HuH-7.5 (cell line): ENCODE measurements at regions not wholly inside any gene's neighbourhood (a gene's known extent, or its start where the extent isn't known, plus 50 kb on each side); places are given as distances from the start of the nearest gene placed in this dataset.
"Not testable (repeated sequence)": the region's sequence is repeated elsewhere in the genome, so short reads cannot be mapped to it uniquely, and the experiment has no call there.

Experiments
- DNase-seq: peaks from one replicate; pipeline ENCODE4 v3.0.0; 2011; ENCODE audit warnings: low spot score

DNA sequence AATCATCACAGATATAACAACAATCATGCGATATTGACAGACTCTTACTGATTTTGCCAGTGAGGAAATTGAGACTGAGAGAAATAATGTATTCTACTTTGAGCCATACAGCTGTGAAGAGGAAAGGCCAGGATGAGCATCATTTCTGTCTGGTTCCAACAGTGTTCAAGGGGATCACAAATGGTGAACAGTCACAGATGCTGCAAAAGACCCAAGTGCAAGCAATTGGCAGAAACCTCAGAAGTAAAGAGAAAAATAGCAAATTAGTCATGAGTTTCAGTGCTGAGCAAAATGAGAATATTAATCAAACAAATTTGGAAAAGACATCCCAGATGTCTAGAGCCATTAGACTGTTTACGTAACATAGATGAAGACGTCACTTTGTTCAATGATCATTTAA is 114.1 kb downstream of the RAB38 start:
- DNase-seq = no peak

DNA sequence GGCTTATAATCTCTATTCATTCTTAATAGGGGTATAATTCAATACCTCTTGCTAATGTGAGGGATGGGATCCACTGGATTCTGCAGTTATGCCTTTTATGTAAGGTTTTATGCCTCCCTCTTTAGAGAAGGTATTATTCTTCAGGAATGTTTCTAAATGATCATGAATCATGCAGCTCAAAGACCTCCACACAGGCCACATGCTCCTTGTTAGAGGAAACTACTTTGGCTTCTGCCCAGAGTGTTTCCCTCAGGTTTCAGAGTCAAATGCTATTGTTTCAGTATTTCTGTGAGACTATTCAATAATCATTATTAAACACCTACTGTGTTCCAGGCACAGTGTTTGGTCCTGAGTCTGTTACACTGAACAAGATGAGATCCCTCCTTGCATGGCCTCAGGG is 115.9 kb downstream of the RAB38 start:
- DNase-seq = no peak

DNA sequence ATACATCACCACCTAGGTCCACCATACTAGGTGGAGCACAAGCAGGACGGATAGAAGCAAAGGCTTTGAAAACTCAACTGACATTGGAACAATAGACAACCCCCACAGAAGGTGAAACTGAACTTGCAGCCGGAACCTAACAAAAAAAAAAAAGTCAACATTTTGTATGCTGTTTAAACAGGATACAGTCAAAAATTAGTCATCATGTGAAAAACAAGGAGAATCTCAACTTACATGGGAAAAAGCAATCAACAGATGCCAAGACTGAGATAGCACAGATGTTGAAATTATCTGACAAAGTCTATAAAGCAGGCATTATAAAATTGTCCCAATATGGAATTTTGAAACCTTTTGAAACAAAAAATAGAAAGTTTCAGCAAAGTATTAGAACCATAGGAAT is 123.8 kb downstream of the RAB38 start:
- no peak for DNase-seq

DNA sequence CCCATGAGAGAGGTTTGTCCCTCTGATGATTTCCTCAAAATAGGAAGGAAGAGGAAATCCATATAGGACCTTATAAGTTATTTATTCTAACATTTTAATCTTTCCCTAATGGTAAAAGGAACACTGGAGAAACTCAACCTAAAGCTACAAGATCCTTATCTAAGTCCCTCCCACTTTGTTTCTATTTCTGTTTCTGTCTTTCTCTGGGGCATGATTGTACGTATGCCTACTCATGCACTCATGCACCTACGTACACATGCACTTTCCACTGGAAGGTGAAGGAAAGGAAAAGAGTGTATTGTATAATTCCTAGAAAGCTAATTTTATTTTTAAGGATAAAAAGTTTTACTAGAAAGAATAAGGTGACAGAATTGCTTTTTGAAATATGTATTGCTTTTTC is 125.0 kb downstream of the RAB38 start:
- no peak for DNase-seq

DNA sequence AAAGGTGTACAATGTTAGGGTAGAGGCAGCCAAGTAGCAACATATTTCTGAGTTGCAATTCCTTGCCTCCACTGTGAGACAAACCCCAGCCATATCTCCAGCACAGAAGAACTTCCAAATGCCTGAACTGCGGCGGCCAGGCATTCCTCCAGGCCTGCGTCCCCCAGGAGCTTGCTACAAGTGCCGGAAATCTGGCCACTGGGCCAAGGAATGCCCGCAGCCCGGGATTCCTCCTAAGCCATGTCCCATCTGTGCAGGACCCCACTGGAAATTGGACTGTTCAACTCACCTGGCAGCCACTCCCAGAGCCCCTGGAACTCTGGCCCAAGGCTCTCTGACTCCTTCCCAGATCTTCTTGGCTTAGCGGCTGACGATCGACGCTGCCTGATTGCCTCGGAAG is 130.0 kb downstream of the RAB38 start:
- not testable (repeated sequence) for DNase-seq

DNA sequence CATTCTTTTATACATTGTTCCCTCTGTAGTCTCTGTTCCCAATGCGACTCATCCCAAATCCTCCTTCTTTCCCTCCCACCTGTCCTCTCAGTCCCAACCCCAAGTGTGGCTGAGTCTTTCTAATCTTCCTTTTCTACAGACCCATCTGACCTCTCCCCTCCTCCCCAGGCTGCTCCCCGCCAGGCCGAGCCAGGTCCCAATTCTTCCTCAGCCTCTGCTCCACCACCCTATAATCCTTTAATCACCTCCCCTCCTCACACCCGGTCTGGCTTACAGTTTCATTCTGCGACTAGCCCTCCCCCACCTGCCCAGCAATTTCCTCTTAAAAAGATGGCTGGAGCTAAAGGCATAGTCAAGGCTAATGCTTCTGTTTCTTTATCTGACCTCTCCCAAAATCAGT is 130.6 kb downstream of the RAB38 start:
- DNase-seq = not testable (repeated sequence)

DNA sequence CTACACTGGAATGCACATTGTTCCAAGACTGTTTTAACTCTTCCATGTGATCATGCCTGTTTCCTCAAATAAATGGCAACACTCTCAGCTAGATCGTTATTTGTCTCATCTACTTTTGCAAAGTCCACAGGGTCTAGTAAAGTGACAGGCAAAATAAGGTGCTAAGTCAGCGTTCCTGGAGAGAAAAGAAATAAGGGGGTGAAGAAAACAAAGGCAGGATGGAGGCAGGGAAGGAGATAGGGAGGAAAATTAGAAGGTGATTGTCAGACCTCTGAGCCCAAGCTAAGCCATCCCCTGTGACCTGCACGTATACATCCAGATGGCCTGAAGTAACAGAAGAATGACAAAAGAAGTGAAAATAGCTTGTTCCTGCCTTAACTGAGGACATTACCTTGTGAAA is 132.1 kb downstream of the RAB38 start:
- DNase-seq = no peak

DNA sequence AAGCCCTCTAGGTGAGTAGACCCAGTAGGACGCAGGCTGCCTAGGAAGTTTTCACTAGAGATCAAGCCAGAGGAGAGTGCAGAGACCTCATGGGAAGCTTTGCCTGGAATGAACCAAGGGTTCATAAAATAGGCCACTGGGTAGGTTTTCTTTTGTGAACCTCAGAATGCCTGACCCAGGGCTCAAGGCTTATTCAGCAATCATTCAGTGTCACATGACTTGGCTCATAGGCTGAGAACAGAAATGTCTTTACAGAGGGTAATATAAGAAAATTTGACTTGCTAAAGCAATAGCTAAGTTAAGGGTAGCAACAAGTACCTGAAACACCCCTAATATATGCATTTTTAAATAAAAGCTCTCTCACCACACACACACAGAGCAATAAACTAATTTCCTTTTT is 132.6 kb downstream of the RAB38 start:
- no peak for DNase-seq

DNA sequence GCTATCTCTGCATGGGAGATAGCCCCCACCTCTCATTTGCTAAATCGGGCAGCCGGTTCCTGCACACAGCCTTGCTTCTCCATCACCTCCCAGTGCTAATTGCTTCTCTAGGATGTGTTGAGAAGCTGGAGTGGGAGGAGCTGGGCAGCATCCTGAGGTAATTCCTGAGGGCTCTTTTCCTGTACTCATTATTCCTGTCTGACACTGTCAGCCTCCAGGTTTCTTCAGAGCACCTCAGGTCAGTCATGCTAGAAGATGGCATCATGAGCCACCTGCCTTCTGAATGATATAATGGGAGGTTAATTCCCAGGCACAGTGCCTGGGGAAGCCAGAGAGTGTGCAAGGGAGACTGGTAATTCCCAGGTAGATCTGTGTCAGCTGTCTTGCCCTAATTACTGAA is 133.0 kb downstream of the RAB38 start:
- no peak for DNase-seq

DNA sequence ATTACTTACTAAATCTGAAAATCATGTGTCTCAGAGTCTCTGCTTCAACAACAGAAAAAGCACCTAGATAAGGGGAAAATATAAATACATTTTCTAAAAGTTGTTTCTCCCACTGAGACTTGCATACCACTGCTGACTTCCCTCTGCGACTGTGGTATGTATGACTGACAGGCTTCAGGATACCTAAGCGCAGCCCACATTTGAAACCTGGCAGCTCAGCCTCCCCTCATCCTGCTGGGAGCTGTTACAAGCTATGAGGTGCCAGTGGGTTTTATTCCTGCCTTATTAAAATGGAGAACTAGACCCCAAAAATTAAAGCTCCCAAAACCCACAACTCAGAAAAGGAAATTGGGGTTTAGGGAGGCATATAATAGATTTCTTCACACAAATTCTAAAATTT is 133.6 kb downstream of the RAB38 start:
- DNase-seq = no peak

DNA sequence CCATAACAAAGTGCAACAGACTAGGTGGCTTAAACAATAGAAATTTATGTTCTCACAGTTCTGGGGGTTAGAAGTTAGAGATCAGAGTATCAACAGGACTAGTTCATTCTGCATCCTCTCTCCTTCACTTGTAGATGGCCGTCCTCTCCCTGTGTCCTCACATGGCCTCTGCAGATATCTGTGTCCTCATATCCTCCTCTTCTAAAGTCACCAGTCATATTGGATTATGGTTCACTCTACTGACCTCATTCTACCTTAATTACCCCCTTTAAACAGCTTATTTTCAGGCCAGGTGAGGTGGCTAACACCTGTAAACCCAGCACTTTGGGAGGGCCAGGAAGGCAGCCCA is 135.1 kb downstream of the RAB38 start:
- no peak for DNase-seq

DNA sequence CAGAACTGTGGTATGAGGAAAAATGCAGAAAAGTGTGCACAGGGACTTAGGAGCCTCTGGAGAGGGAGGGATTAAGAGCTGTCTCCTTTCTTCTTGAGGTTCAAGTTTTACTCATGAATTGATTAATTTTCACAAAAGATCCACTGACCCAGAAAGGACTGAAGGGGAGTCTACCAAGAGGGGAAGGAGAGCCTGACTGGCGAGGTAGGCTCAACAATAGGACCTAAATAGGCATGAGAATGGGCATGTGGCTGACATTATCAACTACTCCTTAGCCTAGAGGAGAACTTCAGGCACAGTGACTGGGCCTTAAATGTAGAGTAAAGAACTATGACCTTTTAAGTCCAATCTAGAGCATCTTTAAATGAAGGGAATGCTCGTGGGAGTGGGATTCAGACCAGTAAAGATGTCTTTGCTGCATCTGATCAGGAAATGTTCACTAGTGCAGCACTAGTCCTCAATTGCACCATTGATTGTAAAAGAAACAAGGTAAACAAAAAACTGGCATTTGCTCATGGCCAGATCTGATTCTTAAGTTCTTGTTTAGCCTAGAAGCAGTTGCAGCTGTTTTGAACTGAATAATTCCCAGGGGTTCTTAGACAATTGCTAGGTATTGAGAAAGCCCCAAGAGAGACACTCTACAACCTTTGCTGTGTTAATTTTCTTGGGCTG is 135.6 kb downstream of the RAB38 start:
- no peak for DNase-seq

DNA sequence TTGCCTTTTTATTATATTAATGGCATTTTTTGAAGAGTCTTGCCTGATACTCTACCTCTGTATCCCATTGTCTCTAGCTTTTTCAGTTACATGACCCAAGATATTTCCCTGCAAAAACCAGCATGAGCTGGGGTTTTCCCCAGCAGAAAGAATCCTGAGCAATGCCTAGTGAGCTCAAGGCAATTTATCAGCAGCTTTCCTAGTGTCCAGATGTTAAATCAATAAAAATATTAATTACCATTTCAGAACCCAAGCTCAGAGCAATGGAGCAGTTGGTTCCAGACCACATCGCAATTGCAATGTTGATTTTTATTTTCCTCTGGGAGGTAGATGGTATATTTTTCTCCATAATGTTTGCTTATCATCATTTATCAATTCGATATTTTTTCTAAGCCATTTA is 137.2 kb downstream of the RAB38 start:
- no peak for DNase-seq

DNA sequence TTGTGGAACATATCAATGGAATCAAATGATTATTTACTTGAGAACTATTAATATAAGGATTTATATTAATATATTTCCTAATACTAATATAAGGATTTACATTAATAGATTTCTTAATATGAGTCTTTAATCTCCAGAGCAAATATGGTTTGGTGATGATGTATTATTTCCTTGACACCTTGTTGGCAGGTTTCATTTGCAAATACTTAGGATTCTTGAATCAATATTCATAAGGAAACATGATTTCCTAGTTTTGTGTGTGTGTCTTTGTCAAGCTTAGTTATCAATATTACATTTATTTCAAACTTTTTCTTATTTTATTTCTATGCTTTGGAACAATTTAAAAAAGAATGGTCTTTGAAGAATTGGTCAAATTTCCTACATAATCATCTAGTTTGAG is 138.5 kb downstream of the RAB38 start:
- no peak for DNase-seq

DNA sequence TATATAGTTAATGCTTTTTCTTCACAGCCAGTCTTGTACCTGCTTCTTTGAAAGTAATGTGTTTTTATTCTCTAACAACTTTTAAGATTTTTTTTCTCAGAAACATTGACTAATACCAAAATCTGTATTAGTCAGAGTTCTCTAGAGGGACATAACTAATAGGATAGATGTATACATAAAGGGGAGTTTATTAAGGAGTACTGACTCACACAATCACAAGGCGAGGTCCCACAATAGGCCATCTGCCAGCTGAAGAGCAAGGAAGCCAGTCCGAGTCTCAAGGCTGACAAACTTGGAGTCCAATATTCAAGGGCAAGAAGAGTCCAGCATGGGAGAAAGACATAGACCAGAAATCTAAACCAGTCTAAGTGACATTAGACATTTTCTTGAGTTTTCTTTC is 140.0 kb downstream of the RAB38 start:
- DNase-seq = no peak

DNA sequence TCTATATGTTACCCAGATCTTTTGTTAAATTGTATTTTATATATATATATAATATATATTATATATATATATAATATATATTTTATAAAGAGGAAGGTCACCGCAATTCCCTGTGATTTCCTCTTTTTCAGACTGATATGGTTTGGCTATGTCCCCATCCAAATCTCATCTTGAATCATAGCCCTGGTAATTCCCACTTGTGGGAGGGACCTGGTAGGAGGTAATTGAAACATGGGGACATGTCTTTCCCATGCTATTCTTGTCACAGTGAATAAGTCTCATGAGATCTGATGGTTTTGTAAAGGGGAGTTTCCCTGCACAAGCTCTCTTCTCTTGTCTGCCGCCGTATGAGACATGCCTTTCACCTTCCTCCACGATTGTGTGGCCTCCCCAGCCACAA is 157.6 kb downstream of the RAB38 start:
- no peak for DNase-seq

DNA sequence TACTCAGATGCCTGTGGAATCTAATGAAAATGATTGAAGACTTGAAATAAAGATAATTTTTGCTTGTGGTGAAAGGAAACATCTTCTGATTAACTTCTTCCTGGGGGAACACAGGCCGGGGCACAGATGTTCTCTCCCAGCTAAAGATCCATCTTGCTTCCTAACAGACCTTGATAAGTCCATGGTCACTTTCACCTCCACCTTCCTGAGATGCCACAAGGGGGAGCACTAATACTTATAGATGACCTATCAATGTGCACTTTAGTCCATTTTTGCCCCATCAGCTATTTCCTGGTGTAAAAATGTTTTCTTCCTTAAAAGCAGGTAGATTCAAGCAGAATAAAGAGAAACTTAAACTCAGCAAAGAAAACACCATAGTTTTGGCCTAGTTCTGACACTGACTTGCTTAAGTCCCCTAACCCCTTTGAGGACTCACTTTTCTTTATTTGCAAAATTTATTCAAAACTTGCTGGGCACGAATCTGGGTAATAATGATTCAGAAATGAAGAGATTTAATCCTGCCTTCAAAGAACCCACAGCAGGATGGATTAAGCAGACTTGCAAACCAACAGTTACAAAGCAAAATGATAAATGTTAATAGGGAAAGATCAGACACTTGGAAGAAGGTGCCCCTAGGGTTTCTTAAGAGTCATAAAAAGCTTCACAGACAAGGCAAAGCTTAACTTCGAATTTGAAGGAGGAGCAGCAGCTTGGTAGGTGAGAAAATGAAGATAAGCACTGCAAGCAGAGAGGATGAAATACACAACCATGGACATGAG is 158.7 kb downstream of the RAB38 start:
- DNase-seq = peak; percentile 12

DNA sequence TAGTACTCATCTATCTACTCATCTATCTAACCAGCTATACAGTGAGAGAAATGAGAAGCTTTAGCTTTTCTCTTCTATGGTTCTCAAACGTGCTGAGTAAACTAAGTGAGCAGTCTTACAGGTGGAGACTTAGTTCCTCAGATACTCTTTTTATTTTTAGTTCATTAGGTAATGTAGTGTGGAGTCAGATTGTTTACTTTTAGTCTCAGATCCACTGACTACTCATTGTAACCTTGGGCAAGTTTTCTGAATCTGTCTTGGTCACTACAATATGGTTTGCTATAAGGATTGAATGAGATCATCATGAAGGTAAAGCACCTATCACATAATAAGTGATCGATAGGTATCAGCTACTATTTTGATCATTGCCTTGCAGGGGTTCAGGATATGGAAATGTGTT is 160.1 kb downstream of the RAB38 start:
- no peak for DNase-seq

DNA sequence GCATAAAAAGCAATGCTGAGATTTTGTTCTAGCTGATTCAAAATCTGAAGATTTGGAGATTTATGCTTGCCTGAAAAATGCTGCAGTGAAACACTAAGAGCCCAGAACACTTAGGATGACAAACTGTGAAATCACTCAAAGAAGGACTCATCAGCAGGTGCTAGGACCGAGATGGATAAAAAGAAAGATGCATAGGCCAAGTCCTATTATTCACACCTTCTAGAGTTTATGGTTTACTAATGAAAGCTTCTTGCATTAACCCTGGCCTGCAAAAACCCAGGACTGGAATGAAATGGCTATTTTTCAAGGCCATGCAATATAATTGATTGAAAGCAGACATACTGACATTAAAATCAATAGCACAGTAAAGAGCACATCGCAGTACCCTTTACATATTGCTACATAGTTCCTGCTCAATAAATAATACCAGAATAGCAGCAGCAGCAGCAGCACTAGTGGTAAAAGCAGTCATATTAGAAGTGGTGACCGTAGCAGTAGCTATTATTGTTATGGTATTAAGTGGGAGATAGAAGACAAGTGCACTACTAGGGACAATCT is 161.7 kb downstream of the RAB38 start:
- DNase-seq = no peak

DNA sequence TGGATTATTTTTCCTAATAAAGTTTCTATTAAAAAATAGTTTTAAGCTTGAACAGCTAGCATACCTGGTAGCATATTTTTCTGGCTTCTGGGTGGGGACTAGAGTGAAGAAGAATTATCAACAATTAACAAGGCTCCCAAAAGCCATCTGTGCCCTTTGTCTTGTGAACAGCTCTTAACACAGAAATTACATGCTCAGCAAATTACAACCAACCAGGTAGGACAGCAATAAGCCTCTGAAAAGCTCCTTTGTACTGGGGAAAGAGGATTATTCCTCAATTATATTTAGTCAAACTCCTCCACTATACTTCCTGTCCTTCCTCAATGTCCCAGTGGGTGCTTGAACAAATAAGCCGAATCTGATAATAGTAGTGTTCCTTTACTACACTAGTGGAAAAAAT is 162.8 kb downstream of the RAB38 start:
- no peak for DNase-seq

DNA sequence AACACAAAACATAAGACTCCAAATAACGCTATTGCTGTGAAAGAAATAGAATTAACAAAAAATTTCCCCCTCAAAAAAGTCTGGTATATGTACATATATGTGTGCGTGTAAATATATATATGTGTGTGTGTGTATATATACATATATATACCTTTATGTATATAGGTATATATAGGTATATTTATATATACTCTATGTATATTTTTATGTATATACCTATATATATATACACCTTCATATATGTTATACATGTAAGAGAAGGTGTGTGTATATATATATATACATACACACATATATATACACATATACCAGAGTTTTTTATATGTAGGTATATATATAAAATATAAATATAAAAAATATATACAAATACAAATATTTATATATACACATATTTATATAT is 199.2 kb downstream of the RAB38 start:
- DNase-seq = no peak

DNA sequence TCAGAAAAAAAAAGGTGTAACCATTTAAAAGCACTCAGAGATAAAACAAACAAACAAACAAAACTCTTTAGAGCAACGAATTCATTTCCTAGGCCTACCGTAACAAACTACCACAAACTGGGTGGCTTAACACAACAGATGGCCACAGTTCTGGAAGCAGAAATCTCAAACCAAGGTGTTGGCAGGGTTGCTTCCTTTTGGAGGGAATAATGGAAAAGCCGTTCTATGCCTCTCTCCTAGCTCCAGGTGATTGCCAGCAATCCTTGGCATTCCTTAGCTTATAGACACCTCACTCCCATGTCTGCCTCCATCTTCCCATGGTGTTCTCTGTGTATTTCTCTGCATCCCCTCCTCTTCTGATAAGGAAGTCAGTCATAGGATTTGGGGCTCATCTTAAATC is 200.4 kb downstream of the RAB38 start:
- no peak for DNase-seq

DNA sequence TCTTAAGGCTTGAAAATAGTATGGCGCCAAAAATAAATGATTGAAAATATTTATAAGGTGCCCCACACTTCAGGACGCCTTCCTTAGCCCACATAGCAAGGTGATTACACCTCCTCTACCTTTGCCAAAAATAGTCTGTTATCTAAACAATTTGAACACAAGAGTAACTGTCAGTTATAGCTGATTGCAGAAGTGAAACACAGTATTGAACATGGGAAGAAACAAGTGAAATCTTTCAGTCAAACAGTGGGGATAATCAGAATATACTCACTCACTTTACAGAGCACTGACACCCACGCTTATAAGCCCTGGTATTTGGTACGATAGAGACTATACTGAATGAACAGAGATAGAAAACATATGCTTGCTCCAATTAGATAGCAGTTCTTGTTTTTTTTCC is 203.1 kb downstream of the RAB38 start:
- DNase-seq = no peak

DNA sequence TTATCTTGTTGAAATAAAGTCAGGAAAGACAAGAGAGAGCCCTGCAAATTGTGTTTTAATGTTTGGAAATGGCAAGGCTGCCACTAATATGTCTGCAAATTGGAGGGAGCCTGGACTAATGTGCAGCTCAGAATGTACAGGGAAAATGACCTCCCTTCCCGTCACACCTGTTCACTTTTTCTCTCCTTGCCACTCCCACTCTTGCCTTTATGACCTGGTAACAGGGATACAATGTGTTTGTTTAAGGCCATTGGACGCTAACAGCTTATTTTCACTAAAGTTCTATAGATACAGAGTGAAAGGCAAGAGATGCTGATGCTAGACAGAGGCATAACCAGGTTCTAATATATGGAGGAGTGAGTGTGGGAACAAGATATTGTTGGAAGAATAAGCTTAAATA is 203.9 kb downstream of the RAB38 start:
- DNase-seq = no peak
